Coronary artery (tissue), 2 donors: ENCODE measurements at regions not wholly inside any gene's neighbourhood (a gene's known extent, or its start where the extent isn't known, plus 50 kb on each side); places are given as distances from the start of the nearest gene placed in this dataset.

Experiments
- DNase-seq: peaks from one replicate; pipeline ENCODE4 v3.0.0-alpha.2; 2017; ENCODE audit warnings: low spot score
- H3K27ac ChIP-seq, 2 donors: fragments of 200-600 bp; sonication (generic); one replicate each; pipeline ENCODE4 v1.5.1; 2016 to 2019
- H3K4me3 ChIP-seq: fragments of 200-600 bp; sonication (generic); 2 replicates; pipeline ENCODE4 v1.5.1; 2016; ENCODE audit warnings: mild to moderate bottlenecking, moderate library complexity
- TF ChIP-seq, protein P1 (sequence below): fragments of 200-600 bp; sonication (generic); IDR thresholded peaks from one replicate; pipeline ENCODE4 v1.5.1; 2019; ENCODE audit warnings: antibody characterized with exemption

DNA sequence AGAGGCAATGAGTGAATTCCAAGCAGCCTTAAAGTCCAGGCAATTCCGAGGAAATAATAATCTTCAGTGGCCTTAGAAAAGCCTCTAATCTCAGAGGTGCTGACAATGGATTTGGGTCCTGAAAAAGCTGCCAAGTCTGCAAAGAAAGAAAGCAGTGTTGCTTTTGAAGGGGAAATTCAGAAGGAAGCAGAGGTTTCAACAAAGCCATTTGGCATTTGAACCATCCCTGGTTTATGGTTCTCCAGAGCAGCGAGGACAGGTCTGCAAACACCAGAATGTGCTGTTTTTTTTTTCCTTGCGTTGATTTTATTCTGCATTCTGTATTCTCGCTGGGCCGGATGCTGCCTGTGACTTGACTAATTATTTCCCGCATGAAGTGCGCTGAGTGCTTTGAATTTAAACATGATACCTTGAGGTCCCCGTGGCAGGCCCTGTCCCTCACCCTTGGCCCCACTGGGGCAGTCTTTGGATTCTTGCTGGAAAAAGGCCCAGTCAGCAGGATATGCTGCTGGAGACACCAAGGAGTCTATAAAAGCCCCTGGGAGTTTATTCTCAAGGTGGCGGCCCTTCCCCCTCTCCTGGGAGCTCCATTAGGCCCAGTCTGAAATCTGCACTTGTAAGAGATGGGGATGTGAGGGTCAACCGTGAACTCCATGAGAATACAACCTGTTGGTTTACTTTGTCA is 338.3 kb downstream of the HAPSTR1 start:
- TF ChIP-seq, protein P1, sequence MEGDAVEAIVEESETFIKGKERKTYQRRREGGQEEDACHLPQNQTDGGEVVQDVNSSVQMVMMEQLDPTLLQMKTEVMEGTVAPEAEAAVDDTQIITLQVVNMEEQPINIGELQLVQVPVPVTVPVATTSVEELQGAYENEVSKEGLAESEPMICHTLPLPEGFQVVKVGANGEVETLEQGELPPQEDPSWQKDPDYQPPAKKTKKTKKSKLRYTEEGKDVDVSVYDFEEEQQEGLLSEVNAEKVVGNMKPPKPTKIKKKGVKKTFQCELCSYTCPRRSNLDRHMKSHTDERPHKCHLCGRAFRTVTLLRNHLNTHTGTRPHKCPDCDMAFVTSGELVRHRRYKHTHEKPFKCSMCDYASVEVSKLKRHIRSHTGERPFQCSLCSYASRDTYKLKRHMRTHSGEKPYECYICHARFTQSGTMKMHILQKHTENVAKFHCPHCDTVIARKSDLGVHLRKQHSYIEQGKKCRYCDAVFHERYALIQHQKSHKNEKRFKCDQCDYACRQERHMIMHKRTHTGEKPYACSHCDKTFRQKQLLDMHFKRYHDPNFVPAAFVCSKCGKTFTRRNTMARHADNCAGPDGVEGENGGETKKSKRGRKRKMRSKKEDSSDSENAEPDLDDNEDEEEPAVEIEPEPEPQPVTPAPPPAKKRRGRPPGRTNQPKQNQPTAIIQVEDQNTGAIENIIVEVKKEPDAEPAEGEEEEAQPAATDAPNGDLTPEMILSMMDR: no peak
- Histone ChIP-seq H3K4me3 (no peak overlapping the region), H3K27ac (no peak overlapping the region)
- DNase-seq: no peak

DNA sequence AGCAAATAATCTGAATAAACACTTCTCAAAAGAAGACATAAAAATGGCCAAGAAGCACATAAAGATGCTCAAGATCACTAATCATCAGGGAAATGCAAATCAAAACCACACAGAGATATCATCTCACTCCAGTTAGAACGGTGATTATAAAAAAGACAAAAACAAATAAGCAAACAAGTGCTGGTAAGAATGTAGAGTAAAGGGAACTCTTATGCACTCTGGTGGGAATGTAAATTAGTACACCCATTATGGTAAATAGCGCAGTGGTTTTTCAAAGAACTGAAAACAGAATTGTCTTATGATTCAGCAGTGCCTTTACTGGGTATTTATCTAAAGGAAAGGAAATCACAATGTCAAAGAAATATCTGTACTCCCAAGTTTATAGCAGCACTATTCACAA is 343.2 kb downstream of the HAPSTR1 start:
- no peak overlapping the region for H3K27ac ChIP-seq
- TF ChIP-seq, protein P1: no peak
- no peak overlapping the region for H3K4me3 ChIP-seq
- no peak for DNase-seq

DNA sequence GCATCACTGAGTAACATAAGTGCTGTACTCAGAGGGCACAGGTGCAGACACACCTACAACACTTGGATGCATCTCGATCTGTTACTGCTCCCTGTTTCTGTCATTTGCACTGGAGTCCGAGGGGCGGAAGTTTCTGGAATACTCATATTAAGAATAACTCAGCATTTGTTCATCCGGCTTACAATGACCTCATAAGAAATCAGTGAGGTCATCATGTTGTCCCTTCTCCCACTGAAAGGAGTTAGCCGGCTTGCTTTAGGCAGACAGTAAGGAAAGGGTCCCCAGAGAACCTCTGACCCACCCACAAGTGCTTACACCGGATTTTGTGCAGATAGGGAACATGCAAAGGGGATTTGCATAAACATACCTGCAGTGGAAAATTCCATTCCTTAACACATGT is 344.7 kb downstream of the HAPSTR1 start:
- no peak for DNase-seq
- Histone ChIP-seq H3K4me3 (no peak overlapping the region), H3K27ac (no peak overlapping the region)
- TF ChIP-seq, protein P1: no peak

DNA sequence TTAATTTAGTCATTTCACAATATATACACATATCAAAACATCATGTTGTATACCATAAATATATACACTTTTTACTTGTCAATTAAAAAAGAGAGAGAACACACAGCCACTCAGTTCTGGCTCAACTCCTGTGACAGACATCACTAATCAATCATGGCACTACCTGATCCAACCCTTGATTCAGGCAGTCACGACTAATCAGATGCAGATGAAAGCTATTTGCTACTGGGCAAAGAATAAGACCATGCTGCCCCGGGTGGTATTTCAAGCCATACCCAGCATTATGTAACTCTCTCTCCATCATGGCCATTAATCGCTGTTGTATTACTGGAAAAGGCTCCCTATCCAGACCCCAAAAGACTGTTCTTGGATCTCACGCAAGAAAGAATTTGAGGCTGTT is 345.7 kb downstream of the HAPSTR1 start:
- Histone ChIP-seq H3K4me3 (no peak overlapping the region), H3K27ac (no peak overlapping the region)
- DNase-seq: no peak
- TF ChIP-seq, protein P1: no peak

DNA sequence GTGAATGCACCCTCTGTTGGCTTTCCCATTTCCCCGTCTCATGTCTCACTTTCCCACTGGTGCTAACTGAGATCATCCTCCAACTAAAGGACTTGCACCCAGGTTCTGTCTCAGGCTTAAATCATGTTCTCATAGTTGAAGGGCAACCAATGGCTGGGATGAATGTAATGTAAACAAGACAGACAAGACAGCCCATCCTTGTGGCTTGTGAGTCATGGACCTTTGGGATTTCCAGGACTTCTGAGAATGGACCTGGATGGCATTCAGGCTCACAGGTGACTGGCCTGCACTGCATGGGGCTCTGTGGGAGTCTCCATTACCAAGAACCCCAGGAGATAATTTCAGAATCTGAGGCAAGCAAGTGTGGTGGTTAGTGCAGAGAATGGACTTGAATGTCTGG is 347.5 kb downstream of the HAPSTR1 start:
- TF ChIP-seq, protein P1: no peak
- no peak overlapping the region for H3K4me3 ChIP-seq
- H3K27ac ChIP-seq: no peak overlapping the region
- DNase-seq: no peak

DNA sequence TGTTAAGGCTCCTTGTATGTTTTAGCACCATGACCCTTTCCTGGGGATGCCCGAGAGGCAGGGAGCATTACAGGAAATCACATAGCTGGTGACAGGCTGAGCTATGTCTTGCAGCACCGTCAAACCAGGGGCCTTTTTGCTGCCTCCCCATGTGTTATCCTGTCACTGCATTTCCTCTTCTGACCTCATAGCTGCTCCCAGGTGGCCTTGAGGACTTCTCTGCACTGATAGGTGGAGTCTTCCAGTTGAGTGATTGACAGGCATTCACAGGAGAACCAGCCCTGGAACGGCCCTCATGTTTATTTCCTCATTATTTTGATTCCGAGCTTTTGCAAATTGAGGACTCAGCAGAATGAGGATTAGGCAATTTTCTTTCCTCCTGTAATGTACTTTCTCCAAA is 349.6 kb downstream of the HAPSTR1 start:
- no peak overlapping the region for H3K4me3 ChIP-seq
- TF ChIP-seq, protein P1: no peak
- DNase-seq: no peak
- no peak overlapping the region for H3K27ac ChIP-seq

DNA sequence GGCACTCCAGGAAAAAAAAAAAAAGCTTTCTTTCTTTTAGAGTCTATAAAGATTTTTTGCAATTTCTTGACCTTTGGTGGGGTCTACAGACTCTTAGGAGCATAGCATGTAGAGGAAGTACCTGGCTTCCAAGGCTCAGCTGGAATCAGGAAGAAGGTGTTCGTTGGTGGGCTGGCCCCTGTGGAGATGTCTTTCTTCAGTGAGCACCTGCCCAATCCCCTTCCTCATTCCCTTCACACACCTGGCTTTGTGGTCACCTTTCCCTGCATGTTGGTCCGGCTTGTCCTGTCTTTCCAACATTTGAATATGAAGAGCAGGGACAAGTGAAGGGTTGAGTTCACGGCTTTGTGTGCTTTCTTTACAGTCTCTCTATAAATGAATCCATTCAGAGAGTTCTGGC is 352.4 kb downstream of the HAPSTR1 start:
- no peak for DNase-seq
- TF ChIP-seq, protein P1: no peak
- H3K4me3 ChIP-seq: no peak overlapping the region
- H3K27ac ChIP-seq: no peak overlapping the region
